GM19397 (cell line): ENCODE measurements at regions not wholly inside any gene's neighbourhood (a gene's known extent, or its start where the extent isn't known, plus 50 kb on each side); places are given as distances from the start of the nearest gene placed in this dataset.
"Not testable (repeated sequence)": the region's sequence is repeated elsewhere in the genome, so short reads cannot be mapped to it uniquely, and the experiment has no call there.

Experiments
- ATAC-seq: cut with Tn5 transposase; IDR thresholded peaks from one replicate; pipeline ENCODE4 v1.9.1; 2021; ENCODE audit warnings: mild to moderate bottlenecking, moderate library complexity; ENCODE audit not compliant: unreplicated experiment

DNA sequence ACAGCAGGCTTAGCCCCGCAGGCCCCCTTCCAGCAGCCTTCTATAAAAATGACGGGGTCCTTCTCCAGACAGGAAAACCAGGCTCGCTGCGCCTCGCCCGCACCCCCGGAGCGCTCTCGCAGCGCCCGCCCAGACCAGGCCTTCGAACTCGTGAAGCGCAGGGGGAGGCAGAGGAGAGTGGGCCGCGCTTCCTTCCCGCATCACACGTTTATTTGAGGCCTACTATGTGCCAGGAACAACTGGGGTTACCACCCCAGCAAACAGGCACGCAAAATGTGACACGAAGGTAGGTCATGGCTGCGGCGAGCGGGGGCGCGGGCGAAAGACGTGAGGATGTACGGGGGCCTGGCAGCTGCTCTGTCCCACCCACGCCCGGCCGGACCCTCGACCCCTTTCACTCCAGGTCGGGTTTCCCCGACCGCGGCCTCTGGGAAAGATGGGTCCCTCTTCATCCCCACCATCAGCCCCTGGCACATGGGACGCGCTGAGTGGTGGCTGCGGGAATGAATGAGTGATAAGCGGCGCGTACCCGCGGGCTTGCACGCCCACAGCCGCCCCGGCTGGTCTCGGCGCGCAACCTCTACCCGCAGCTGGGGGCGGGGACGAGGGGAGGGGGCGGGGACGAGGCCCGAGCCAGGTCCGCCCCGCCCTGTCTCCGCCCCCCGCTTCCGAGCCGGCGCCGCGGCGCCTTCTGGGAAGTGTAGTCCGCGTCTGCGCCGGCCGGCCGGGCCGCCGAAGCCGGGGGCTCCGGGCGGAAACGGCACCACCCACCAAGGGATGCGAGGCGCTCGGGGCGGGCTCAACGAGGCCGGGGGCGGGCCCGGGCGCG is 59.1 kb downstream of the ZNF467 start:
- ATAC-seq, result peak; percentile 97

DNA sequence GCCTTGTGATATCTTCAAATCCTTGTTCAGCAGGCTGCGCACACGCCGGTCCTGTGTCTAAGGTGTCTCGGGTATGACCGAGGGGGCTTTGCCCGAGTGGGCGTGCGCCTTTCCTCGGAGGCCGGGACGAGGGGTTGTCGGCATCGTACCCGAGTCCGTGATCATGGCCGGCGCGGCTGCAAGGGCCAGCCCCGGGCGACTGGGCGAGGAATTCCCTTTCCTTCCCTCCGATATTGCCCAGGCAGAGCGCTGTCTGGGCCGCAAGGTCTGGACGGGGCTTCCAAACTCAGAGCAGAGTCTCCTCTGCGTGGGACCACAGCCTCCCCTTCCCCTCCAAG is 59.7 kb downstream of the ZNF467 start:
- ATAC-seq, result no peak

DNA sequence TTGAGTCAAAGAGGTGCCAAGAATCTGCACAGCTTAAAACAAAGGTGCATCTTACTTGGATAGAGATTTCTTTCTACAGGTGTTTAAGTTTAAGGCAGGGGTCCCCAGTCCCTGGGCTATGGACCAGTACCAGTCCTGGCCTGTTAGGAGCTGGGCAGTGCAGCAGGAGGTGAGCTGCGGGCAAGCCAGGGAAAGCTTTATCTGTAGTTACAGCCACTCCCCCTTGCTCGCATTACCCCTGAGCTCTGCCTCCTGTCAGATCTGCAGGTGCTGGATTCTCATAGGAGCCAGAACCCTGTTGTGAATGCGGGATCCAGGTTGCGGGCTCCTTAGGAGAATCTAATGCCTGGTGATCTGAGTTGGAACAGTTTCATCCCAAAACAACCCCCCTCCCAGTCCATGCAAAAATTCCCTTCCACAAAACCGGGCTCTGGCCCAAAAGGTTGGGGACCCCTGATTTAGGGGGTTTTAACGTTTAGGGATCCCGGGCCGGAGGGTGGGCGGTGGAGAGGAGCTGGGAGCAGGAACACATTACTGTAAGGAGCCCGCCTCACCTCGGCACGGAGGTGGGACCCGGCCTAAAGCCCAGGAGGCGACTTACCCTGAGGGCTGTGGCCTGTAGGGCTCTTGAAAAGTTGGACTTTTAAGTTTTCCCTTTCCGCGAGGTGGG is 60.2 kb downstream of the ZNF467 start:
- ATAC-seq, result no peak

DNA sequence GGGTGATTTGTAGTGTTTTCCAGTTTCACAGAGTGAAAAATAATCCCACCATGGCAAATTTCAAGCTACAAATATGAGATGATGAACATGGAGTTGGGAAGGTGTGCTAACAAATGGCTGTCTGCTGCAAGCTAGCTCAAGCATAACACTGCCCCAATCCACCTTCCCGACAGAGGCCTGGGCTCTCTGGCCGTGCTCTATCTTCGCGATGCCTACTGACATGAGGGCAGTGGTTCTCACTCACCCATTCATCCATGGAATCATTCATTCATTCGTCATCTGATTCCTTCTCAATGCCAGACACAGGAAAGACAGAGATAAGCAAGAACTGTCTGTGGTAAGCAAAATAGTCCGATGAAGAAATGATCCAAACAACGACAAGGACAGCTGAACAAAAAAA is 65.4 kb downstream of the ZNF467 start:
- no peak for ATAC-seq

DNA sequence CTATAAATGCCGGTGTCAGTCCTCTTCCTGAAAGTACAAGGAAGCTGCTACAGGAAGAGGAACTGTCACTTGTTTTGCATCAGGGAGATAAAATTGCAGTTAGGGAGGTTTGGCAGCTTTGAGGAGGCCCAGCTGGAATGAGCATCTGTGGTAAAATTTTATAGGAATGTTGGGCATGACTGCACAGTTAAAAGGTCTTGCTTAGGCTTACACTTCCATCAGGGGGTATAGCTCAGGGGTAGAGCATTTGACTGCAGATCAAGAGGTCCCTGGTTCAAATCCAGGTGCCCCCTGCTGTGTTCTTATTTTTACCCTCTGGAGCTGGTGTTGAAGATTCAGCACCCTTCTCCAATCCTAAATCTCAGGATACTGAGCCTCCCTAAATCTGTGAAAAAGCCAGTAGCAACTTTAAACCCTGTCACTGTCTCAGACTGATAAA is 65.9 kb downstream of the ZNF467 start:
- no peak for ATAC-seq

GRCh38 chr7:149706398-149706797 is 67.0 kb downstream of the ZNF467 start:
- no peak for ATAC-seq

GRCh38 chr7:149704507-149704906 is 68.9 kb downstream of the ZNF467 start:
- ATAC-seq, result no peak

- ATAC-seq, result no peak
Measured at GRCh38 chr7:149703044-149703650, 70.2 kb downstream of the ZNF467 start.

DNA sequence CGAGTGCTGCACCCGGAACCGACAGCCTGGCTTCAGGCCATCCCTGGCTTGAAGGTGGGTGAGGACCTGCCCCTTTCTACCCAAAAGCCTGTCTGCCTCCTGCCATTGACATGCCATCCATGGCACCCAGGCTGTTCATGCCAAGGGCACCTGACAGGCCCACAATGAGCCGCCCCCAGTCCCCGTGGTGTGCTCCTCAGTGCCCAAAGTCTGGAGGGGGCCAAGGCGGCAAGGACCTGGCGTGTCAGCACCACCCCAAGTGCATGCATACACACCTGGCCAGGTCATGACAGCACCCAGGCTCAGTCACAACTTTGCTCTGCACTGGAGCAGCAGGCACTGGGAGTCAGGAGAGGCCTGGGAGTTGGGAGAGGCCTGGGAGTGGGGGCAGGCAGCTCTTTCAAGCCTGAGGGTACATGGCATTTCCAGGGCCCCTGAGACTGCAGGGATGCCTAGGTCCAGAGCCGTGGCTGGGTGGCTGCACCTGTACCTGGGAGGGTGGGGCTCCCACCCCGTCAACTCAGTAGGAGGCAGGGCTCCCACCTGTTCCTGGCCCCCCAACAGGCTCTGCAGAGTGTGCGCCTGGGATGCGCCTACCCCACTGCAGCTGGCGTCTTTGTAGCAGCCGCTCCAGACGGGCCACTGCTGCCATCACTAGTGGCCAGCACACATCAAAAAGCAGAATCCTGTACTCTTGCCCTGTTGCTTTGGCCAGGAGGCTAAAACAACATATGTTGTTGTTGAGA is 71.7 kb downstream of the ZNF467 start:
- ATAC-seq, result no peak

DNA sequence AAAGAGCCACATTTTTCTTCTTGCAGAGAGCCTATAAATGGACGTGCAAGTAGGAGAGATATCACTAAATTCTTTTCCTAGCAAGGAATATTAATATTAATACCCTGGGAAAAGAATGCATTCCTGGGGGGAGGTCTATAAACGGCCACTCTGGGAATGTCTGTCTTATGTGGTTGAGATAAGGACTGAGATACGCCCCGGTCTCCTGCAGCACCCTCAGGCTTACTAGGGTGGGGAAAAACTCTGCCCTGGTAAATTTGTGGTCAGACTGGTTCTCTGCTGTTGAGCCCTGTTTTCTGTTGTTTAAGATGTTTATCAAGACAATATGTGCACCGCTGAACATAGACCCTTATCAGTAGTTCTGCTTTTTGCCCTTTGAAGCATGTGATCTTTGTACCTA is 75.6 kb downstream of the ZNF467 start:
- ATAC-seq, result not testable (repeated sequence)

- no peak for ATAC-seq
Measured at GRCh38 chr7:149696280-149696679, 77.1 kb downstream of the ZNF467 start.

- ATAC-seq, result no peak
Measured at GRCh38 chr7:149692557-149692982, 80.8 kb downstream of the ZNF467 start.

- ATAC-seq, result no peak
Measured at GRCh38 chr7:149692056-149692455, 81.3 kb downstream of the ZNF467 start.

DNA sequence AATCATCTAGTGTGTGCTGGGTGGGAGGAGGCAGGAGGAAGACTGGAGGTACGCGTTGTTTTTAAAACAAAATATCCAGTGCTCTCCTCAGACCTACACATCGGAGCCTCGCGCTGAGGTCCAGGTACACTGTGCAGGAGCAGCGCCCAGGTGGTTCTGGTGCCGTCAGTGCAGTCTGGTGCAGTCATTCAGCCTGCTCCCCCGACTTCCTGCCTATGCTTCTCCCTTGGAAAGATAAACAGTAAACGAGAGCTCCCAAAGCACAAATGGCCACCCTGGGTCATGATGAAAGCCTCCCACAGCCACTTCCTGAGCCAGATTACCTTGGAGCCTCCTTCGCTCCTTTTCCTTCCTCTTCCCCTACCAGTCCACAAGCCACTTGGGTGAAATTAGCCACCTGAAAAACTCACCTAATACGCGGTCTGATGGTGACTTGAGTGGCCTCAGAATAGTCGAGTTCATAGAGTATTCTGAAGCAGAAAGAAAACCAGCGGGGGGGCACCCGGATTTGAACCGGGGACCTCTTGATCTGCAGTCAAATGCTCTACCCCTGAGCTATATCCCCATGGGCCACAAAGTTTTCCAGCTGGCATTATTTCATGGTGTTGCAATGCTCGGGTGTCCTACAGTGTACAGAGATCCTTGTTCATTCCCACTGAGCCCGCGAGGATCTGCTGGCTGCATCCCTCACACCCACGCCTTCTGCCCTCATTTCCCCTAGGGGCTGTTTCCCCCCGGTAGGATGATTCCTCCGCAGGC is 82.5 kb downstream of the ZNF467 start:
- ATAC-seq, result no peak

DNA sequence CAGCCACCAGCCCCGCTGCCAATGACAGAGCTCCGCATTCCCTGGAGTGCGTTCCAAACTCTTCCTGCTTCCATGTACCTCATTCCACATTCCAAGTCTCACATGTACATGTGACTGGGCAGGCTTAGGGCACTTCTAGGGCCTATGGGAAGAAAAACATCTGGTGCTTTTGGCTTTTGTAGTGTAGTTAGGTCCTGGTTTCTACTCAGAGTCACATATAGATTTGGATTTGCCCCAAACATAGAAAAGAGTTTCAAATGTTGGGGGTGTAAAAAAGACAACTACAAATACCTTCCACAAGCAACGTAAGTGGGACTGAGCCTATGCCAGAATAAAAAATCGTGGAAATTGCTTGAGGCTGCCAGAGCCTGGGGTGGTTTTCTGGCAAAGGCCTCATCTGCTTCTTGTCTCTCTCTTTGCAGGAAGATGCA is 84.1 kb downstream of the ZNF467 start:
- no peak for ATAC-seq

- ATAC-seq, result no peak
Measured at GRCh38 chr7:149688836-149689235, 84.6 kb downstream of the ZNF467 start.

DNA sequence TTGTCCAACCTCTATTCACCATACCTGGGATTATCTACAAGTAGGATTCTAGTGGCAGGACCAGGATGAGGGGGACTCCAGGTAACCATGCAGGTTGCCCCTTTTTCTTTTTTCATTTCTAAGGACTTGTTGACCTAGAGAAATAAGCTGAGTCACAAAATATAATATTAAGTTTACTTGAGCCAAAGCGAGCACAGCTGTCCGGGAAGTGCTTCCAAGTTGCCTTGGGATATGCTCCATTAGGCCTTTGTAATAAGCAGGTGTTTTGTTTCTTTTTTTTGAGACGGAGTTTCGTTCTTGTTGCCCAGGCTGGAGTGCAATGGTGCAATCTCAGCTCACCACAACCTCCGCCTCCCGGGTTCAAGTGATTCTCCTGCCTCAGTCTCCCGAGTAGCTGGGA is 85.6 kb downstream of the ZNF467 start:
- ATAC-seq, result not testable (repeated sequence)

DNA sequence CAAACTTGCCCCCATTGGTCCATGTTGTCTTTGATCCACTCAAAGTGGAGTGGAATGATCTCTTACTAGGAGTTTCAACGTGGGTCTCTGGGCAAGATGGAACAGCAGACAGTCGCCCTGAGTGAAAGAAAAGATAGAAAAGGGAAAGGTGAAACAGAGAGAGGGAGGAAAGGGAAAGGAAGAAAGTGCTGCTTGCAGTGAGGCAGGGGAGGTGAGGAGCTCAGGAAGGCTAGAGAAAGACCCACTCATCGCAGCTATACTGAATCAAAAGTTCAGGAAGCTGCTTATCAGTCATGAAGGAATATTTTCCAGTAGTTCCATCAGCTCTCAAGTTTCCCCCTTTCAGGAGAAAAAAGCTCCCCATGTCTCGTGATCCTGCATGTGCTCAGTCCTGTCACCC is 86.9 kb downstream of the ZNF467 start:
- ATAC-seq, result no peak

DNA sequence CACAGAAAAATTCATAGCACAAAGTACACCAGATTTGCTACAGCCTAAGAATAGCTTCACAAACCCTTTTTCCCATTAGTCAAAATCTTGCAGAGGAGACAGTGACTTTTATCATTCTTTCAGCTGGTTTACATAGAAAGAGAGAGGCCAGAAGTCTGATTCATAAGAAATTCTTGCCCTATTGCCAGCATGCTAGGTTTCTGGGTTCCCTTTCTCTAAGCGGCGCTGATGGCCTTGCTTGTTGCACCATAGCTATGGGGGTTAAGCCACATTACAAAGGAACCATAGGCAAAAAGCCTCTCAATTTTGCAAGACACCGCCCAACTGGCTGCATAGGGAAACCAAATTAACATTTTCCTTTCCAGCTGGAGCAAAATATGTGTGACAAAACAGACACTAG is 87.4 kb downstream of the ZNF467 start:
- no peak for ATAC-seq

- ATAC-seq, result no peak
Measured at GRCh38 chr7:149685455-149685854, 87.9 kb downstream of the ZNF467 start.

GRCh38 chr7:149683898-149684297 is 89.5 kb downstream of the ZNF467 start:
- ATAC-seq, result no peak
